ENCODE measurements at regions not wholly inside any gene's neighbourhood (a gene's known extent, or its start where the extent isn't known, plus 50 kb on each side); places are given as distances from the start of the nearest gene placed in this dataset.
"Not testable (repeated sequence)": the region's sequence is repeated elsewhere in the genome, so short reads cannot be mapped to it uniquely, and the experiment has no call there.

DNA sequence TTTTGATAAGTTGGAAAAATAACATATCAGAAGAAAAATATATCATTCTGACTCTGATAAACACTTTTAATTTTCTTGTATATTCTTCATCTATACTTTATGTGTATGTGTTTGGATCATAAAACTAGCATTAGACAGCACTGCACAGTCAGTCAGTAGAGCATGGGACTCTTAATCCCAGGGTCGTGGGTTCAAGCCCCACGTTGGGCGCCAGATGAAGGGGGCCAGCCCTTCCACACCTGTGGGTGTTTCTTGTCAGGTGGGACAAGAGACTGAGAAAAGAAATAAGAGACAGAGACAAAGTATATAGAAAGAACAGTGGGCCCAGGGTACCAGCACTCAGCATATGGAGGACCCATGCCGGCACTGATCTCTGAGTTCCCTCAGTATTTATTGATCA, 546.0 kb upstream of the NR2F2 start:
- H3K4me2 ChIP-seq (ENCODE audit: low read depth, low read length), result no peak overlapping the region
- no peak overlapping the region for H2AFZ ChIP-seq (ENCODE audit: low read length)
- in situ Hi-C loops (cut with HindIII; ENCODE audit: extremely low pct_ligation_motif_present, low pct_unique_long_range_greater_than_20kb) (no loop called here), intact Hi-C loops (cut with micrococcal nuclease; ENCODE audit: unreplicated experiment) (no loop called here)
- no peaks in the 10 kb centered on the region for H3K4me1 ChIP-seq (ENCODE audit: insufficient read depth, low read length)
- no TSS peak for BruUV-seq (replicated peaks)
- no peaks in the 10 kb centered on the region for H3K79me2 ChIP-seq (ENCODE audit: insufficient read depth, low read length)
- no peaks in the 10 kb centered on the region for H3K36me3 ChIP-seq (replicated peaks in 1 of 2; ENCODE audit: control insufficient read depth in 1 of 2, insufficient read depth in 2 of 2, low read length in 2 of 2)
- H3K4me3 ChIP-seq (replicated peaks in 1 of 3; ENCODE audit: insufficient read depth in 1 of 3, low read depth in 2 of 3, low read length in 3 of 3), result no peak overlapping the region
- H4K20me1 ChIP-seq (ENCODE audit: insufficient read depth, low read length), result no peaks in the 10 kb centered on the region
- H3K9ac ChIP-seq (ENCODE audit: insufficient read depth, low read depth, low read length), result no peak overlapping the region
- FAIRE-seq, result no peak
- ATAC-seq, result no peak
- POLR2A ChIA-PET, result no interaction called here
- whole genome bisulfite sequencing (ENCODE audit: low lambda C conversion rate), result 28% methylated on average over 4 of the region's 4 CpGs
- no peak for DNase-seq (ENCODE audit: low spot score)
- peaks cover 56% of the 10 kb centered on the region for H3K9me3 ChIP-seq (ENCODE audit: low read length)
- no peaks in the 10 kb centered on the region for H3K27me3 ChIP-seq (ENCODE audit: control insufficient read depth in 1 of 2, insufficient read depth in 2 of 2, low read length in 2 of 2)
- no peak overlapping the region for H3K27ac ChIP-seq (ENCODE audit: extremely low read length, insufficient read depth, low read length)
- CTCF ChIA-PET (ENCODE audit: low intra/inter-chr PET ratio, low total read pairs), result no interaction called here
- TF ChIP-seq RBM39 (IDR thresholded peaks at IDR 0.05; ENCODE audit: low read depth, low read length, poor library complexity, severe bottlenecking) (no peak), HNF4A (CRISPR knock-in tag; IDR thresholded peaks at IDR 0.05) (no peak), PRPF4 (IDR thresholded peaks at IDR 0.05; ENCODE audit: low read depth, low read length, poor library complexity, severe bottlenecking) (no peak), RXRB (CRISPR knock-in tag; IDR thresholded peaks at IDR 0.05; ENCODE audit: borderline replicate concordance) (no peak), MED8 (CRISPR knock-in tag; IDR thresholded peaks at IDR 0.05; ENCODE audit: insufficient replicate concordance) (no peak), ZC3H13 (CRISPR knock-in tag; IDR thresholded peaks at IDR 0.05) (no peak), EHMT2 (IDR thresholded peaks at IDR 0.05; ENCODE audit: borderline replicate concordance, low read depth, low read length) (no peak), TCF7 (IDR thresholded peaks at IDR 0.05; ENCODE audit: low read depth) (no peak), XRCC5 (optimal IDR thresholded peaks at IDR 0.05; ENCODE audit: low read length) (no peak)
- TF ChIP-seq, protein P1, sequence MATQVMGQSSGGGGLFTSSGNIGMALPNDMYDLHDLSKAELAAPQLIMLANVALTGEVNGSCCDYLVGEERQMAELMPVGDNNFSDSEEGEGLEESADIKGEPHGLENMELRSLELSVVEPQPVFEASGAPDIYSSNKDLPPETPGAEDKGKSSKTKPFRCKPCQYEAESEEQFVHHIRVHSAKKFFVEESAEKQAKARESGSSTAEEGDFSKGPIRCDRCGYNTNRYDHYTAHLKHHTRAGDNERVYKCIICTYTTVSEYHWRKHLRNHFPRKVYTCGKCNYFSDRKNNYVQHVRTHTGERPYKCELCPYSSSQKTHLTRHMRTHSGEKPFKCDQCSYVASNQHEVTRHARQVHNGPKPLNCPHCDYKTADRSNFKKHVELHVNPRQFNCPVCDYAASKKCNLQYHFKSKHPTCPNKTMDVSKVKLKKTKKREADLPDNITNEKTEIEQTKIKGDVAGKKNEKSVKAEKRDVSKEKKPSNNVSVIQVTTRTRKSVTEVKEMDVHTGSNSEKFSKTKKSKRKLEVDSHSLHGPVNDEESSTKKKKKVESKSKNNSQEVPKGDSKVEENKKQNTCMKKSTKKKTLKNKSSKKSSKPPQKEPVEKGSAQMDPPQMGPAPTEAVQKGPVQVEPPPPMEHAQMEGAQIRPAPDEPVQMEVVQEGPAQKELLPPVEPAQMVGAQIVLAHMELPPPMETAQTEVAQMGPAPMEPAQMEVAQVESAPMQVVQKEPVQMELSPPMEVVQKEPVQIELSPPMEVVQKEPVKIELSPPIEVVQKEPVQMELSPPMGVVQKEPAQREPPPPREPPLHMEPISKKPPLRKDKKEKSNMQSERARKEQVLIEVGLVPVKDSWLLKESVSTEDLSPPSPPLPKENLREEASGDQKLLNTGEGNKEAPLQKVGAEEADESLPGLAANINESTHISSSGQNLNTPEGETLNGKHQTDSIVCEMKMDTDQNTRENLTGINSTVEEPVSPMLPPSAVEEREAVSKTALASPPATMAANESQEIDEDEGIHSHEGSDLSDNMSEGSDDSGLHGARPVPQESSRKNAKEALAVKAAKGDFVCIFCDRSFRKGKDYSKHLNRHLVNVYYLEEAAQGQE (IDR thresholded peaks at IDR 0.05; ENCODE audit: borderline replicate concordance in 1 of 2, low read depth in 1 of 2, low read length in 2 of 2), result no peak

DNA sequence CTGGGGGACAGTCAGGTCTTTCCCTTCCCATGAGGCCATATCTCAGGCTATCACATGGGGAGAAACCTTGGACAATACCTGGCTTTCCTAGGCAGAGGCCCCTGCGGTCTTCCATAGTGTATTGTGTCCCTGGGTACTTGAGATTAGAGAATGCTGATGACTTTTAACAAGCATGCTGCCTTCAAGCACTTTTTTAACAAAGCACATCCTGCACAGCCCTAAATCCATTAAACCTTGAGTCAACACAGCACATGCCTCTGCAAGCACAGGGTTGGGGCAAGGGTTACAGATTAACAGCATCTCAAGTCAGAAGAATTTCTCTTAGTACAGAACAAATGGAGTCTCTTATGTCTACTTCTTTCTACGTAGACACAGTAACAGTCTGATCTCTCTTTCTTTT, 545.2 kb upstream of the NR2F2 start:
- FAIRE-seq; H3K4me1 ChIP-seq (ENCODE audit: insufficient read depth, low read length); DNase-seq (ENCODE audit: low spot score); CTCF ChIA-PET (ENCODE audit: low intra/inter-chr PET ratio, low total read pairs); BruUV-seq (replicated peaks); H2AFZ ChIP-seq (ENCODE audit: low read length); ATAC-seq; H3K36me3 ChIP-seq (replicated peaks in 1 of 2; ENCODE audit: control insufficient read depth in 1 of 2, insufficient read depth in 2 of 2, low read length in 2 of 2); H3K4me2 ChIP-seq (ENCODE audit: low read depth, low read length); H3K27ac ChIP-seq (ENCODE audit: extremely low read length, insufficient read depth, low read length); H4K20me1 ChIP-seq (ENCODE audit: insufficient read depth, low read length); H3K4me3 ChIP-seq (replicated peaks in 1 of 3; ENCODE audit: insufficient read depth in 1 of 3, low read depth in 2 of 3, low read length in 3 of 3); in situ Hi-C loops (cut with HindIII; ENCODE audit: extremely low pct_ligation_motif_present, low pct_unique_long_range_greater_than_20kb); H3K27me3 ChIP-seq (ENCODE audit: control insufficient read depth in 1 of 2, insufficient read depth in 2 of 2, low read length in 2 of 2); POLR2A ChIA-PET; H3K9ac ChIP-seq (ENCODE audit: insufficient read depth, low read depth, low read length); intact Hi-C loops (cut with micrococcal nuclease; ENCODE audit: unreplicated experiment); H3K79me2 ChIP-seq (ENCODE audit: insufficient read depth, low read length): not testable (repeated sequence)
- 40% methylated on average over 2 of the region's 2 CpGs for WGBS (ENCODE audit: low lambda C conversion rate)
- H3K9me3 ChIP-seq (ENCODE audit: low read length), result peaks cover 56% of the 10 kb centered on the region
